HG03439 (cell line): ENCODE measurements at regions not wholly inside any gene's neighbourhood (a gene's known extent, or its start where the extent isn't known, plus 50 kb on each side); places are given as distances from the start of the nearest gene placed in this dataset.

ENCODE experiments used
- ATAC-seq: cut with Tn5 transposase; IDR thresholded peaks from one replicate; pipeline ENCODE4 v1.9.1; 2021; ENCODE audit warnings: mild to moderate bottlenecking, moderate library complexity; ENCODE audit not compliant: unreplicated experiment

GRCh38 chr4:173934933-173935620 is 348.4 kb downstream of the FBXO8 start:
- ATAC-seq: no peak

DNA sequence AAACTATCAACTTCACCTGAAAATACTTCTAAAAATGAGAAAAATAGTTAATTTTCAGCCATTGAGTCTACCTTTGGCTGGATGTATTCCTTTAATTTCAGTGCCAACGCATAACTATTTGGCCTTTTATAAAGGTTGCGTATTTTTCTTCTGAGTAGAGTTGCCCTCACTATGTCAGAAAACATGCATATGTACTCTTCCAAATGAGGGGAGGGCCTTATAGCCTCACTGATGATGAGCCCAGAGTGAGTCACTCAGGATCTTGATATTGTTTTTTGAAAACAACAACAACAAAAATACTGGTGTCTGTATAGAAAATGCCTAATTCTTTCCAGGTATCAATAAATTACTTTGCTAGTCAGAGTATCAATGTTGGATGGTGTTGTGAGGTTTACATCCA is 349.3 kb downstream of the FBXO8 start:
- no peak for ATAC-seq

DNA sequence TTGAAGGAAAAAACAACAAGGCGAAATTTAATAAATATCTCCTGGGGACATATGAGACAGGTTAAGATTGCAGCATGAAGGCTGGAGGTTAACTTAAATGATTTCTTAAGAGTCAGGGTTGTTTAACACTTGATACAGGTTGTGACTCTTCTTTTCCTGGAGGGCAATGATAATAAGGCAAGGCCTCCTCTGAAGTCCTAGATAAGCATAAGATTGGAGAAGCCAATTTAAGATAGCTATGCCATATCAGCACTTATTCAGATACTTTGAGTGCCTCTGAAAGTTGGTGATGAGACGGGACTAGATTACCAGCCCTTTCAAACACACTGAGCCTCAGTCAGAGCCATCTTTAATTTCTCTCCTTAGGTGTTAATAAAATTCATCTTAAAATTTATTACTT is 350.8 kb downstream of the FBXO8 start:
- no peak for ATAC-seq

DNA sequence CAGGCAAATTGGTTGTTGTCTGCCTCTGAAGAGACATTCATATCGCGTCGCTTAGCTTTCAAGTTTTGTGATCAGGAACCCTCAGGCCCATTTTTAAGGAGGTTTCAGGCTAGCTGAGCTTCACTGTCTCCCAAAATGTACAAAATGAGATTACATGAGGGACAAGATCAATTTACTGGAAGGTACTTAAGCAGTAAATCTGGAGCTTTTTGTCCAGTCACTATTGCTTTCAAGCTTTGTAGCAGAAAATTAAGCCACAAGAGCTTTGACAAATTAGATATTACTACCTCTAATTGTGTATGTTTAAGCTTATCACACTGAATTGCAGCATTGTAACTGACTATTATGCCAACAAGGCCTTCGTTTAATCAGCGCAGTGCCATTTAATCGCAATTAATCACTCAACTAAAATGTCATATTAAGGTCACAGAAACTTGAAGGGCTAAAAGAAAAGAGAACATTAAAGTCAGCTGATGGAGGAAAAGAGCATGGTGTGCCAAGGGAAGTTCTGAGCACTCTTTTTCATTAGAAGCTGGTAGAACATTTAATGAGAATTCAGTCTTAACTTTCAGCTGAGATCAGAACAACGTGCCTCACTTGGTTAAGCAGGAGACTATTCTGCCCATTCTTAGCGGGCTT is 353.0 kb downstream of the FBXO8 start:
- no peak for ATAC-seq

DNA sequence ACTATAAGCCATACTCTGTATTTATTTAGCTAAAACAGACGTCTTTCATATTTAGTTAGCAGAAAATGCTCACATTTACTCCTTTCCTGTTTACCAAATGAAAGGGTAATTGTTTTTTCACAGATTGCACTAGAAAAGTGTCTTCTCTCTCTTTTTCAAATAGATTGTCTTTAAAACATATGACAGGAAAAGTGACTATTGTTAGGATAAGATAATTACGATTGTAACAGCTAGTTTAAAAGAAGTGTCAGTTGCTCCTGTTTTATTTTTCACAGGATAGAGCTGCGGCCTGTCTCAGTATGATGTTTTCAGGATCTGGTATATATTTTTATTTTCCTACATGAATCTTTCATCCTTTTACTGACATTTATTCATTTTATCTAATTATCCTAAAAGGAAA is 353.5 kb downstream of the FBXO8 start:
- no peak for ATAC-seq

DNA sequence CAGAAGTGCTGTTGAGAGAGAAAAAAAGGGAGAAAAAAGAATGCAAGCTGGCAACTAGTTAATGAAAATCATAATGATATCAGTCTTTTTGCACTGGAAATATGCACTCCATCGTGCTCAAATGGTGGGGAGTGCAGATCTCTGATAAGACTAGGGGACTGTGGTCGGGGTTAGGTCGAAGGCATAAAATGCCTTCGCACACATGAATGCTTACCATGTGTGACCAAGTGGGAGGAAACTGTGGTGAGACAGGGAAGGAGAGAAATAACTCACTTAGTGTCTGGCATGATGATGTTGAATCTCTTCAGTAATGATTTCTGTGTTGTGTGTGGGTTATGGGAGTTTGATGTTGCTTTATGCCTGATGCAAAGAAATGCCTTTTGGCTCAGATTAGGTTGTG is 358.9 kb downstream of the FBXO8 start:
- no peak for ATAC-seq

GRCh38 chr4:173919861-173920260 is 363.6 kb downstream of the FBXO8 start:
- no peak for ATAC-seq

GRCh38 chr4:173919196-173919595 is 364.3 kb downstream of the FBXO8 start:
- ATAC-seq: no peak

DNA sequence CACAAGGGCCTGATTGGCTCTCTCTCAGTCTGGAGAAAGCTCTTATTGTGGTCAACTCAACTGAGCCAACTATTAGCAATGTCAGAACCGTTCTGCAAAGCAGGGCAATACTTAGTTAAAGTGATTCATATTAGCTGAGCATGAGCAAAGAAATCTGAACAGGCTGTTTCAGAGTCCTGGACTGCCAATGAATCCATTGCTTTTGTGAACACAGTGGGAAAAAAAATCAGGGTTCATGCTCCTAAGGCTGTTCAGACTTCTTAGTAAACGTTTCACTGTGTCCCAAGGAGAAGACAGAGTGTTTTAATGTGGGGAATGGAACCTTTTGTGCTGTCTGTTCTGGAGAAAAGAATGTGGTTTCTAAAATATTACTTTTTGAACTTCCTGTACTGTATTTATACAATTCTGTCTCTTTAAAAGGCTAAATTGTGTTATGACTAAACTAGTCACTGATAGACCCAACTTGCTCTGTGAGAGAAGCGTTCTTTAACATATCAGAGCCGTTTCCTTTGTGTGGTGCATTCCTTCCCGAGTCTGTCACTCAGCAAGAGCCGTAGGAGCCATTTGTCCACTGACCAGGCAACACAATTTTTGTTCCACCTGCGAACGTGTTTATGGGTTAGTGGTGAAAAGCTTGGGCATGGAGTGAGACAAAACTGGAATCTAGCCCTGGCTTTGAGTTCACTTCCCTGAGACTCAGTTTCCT is 366.1 kb downstream of the FBXO8 start:
- ATAC-seq: no peak

DNA sequence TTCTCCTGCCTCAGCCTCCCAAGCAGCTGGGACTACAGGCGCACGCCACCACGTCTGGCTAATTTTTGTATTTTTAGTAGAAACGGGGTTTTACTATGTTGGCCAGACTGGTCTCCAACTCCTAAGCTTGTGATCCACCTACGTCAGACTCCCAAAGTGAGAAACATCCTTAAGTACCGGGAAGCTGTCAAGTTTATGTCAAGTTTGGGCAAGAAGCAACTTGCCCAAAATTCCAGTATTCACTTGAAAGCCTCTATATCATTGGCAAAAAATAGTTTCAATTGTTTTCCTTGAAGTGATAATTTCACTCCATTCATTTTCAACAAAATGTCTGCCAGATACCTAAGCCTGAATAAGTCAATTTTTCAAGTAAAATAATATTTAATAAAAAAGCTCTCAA is 370.0 kb downstream of the FBXO8 start:
- ATAC-seq: no peak

DNA sequence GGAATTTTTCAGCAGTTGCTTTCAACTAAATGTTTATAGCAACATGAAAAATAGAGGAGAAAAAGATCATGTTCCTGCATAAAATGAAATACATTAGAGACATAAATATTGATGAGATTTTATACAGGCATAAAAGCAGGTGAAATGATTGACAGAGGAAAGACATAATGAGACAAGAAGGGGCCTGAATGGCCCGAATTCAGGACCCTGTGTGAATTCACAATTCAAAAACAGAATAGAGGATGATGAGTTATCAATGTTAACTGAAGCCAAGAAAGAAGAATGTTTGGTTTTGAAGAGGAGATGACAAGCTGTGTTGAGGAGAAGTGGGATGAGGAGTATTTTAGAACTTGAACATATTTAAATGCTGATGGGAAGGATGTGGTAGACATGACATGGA is 371.1 kb downstream of the FBXO8 start:
- ATAC-seq: no peak

GRCh38 chr4:173910891-173911290 is 372.6 kb downstream of the FBXO8 start:
- no peak for ATAC-seq

- ATAC-seq: no peak
Observed at GRCh38 chr4:173909294-173909693, 374.2 kb downstream of the FBXO8 start.

DNA sequence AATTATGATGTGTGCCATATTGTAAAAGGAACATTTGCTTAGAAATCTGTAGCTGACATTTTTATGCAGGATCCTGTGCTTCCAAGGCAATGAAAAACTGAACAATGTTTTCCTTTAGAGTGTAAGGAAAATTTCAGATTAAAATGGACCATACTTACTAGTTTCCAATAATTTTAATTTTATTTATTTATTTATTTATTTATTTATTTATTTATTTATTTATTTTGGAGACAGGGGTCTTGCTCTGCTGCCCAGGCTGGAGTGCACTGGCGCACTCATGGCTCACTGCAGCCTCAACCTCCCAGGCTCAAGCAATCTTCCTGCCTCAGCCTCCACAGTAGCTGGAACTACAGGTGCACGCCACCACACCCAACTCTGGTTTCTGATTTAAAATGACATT is 369.8 kb upstream of the HAND2 start:
- ATAC-seq: no peak

DNA sequence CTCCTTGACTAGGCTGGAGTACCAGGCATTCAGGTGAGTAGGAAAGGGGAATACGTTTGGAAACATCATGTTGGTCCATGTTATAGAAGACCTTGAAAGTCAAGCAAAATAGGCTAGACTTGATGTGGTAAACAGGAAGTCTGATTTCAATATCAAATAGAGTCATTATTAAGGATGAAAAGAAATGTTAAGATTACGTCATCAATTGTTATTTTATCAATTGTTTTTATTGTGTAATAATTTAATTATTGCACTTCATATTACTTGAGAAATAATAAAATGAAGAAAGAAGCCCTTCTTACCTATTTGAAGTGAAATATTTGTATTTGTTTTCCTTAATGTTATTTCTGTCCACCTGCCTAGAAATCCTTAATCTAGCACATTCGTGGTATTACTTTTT is 361.0 kb upstream of the HAND2 start:
- no peak for ATAC-seq

DNA sequence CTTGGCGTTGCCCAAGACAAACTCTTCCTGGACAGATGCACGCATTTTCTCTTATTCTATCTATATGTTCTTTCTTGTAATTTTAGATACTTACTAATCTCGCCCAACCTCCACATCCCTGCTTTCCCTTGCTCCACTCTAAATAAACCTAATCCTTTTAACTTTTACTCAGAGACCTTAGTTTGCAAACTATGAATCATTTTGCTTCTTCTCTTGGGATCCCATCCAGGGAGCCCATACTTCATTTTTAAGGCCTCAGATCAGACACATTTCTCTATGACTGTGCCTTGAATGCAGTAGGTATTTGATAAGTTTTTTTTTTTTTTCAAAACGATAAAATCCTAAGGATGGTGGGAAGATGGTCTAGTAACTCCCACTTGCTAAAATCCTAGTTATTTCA is 353.8 kb upstream of the HAND2 start:
- no peak for ATAC-seq

- ATAC-seq: no peak
Observed at GRCh38 chr4:173880897-173881296, 350.9 kb upstream of the HAND2 start.

DNA sequence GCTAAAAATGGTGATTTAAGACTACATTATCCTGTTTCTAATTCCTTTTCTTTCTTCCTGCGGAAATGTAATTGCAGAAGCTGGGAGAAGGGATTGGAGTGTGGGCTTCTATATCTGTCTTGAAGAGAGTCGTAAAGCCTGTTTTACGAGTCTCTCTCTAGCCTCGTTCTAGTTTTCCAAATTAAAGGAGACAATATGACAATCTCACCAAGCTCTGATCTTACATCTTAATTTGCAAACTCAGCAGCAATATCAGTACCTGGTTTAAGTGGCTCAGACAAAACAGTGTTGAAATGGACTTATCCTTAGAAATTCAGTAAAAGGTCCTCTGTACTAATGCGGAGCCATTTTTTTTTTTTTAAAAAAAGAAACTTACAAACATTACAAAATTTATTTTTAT is 349.5 kb upstream of the HAND2 start:
- no peak for ATAC-seq

GRCh38 chr4:173878701-173879100 is 348.7 kb upstream of the HAND2 start:
- ATAC-seq: no peak

DNA sequence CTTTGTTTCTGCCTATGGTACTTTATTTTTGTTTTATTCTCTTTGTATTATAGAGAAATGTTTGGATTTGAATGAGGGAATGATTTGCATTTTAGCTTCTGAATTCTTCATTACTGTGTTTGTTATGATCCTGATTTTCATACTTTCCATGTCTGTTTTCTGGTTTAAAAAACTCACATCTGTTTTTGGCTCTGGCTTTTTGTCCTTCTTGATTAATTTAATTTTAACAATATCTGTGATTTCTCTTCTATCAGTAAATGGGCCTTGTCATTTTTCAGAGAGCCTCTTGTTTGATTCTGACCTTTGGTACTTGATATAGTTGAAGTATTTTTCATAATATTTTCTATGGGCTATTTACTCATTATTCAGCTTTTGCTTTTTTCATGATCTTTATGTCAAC is 341.6 kb upstream of the HAND2 start:
- no peak for ATAC-seq

DNA sequence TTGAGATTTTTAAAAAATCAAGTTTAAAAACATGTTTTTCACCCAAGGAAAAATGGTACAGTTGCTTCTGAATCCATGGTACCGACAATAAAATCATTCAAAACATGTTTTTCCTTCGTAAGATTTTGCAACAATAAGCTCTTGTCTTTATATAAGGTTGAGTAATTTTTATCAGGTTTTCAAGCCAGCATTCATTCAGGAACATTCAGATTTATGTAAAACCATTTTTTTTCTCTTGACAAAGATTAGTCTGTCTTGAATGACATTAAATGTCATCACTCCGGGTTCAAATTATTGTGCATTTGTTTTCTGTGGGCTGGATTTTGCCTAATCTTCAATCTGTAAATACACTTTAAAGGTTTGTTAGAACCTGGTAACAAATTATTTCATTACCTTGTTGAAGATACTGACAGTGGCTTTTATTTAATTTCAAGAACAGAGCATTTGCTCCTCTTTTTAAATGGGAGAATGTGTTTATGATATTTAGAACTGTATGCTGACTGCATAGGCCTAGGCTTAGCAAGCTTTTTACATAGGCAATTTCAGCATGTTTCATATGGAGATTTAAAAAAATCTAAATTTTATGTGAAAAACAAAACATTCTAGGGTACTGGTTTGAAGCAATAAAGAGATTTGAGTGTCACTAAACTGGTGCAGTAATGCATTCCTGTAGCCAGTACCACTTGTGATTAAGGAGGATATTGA is 336.4 kb upstream of the HAND2 start:
- no peak for ATAC-seq

DNA sequence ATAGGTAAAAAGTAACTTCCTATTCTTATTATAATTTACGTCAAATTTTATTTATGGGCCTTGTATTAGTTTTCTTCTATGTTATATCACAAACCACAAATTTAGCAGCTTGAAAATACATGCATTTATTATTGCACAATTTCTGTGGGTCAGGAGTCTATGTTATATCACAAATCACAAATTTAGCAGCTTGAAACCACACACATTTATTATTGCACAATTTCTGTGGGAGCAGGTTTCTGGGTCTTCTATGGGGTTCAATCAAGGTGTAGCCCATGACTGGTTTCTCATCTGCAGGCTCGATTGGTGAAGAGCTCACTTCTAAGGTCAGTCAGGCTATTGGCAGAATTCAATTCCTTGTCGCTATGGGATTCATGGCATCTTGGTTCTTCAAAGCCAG is 332.7 kb upstream of the HAND2 start:
- no peak for ATAC-seq
